ENCODE measurements at regions not wholly inside any gene's neighbourhood (a gene's known extent, or its start where the extent isn't known, plus 50 kb on each side); places are given as distances from the start of the nearest gene placed in this dataset.

DNA sequence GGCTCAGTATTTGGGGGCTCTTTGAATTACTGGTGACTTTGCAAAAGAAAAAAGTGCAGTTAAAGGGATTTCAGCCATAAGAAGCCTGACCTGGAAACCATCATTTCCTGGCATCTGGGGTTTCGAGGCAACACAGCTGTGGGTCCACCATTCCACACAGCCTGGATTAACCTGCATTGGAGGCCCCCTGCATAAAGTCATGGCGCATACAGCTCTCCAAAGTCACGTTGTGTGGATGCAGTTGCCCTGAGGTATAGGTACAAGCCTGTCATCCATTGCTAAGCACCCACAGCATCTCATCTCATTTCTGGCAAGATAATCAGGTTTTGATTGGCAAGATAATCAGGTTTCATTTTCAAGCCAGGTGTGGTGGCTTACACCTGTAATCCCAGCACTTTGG lies 54.5 kb upstream of the TAGAP start:
- no peak overlapping the region for H3K27ac ChIP-seq (ENCODE audit: low read depth, low read length)
- no peak overlapping the region for H3K23ac ChIP-seq (ENCODE audit: low read length)

DNA sequence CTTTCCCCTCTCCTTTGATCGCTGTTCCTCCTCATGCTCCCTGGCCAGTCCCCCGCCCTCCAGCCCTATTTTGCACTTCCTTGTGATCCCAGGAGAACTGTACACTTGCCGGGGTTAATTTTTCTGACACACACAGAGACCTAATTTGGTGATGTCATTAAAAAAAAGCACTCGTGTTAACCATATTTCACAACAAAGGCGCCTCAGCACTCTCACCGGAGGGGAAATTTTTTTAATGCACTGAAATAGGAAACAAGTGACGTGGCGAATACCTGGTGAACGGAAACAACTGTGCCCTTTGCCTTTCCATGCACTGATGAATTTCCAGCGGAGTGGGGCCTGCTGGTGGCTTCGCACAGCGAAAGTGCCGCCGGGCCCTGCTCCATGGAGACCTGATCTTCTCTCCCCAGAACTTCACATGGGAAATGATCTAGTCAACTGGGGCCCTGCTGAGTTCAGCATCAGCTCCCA lies 53.9 kb upstream of the TAGAP start:
- Histone ChIP-seq H4K12ac (ENCODE audit: low read depth, low read length) (no peak overlapping the region), H3K4ac (ENCODE audit: low read depth, low read length) (no peak overlapping the region), H4K8ac (ENCODE audit: low read depth, low read length) (no peak overlapping the region), H4K91ac (ENCODE audit: low read depth, low read length) (no peak overlapping the region), H2AK5ac (ENCODE audit: low read length) (no peak overlapping the region), H2BK5ac (ENCODE audit: low read depth, low read length, poor library complexity) (no peak overlapping the region), H2BK120ac (ENCODE audit: insufficient read depth, low read length, poor library complexity) (no peak overlapping the region), H3K4me3 (ENCODE audit: low read depth, low read length) (no peak overlapping the region), H2AFZ (ENCODE audit: insufficient read depth, low read length, poor library complexity) (no peak overlapping the region), H3K9me3 (ENCODE audit: insufficient read depth, low read depth, low read length) (peaks cover 2% of the 10 kb centered on the region), H3K18ac (ENCODE audit: low read length) (no peak overlapping the region), H3K27me3 (ENCODE audit: insufficient read depth, low read length) (no peaks in the 10 kb centered on the region), H3K79me1 (ENCODE audit: low read length) (no peaks in the 10 kb centered on the region), H3K79me2 (ENCODE audit: control insufficient read depth, insufficient read depth, low read length, poor library complexity) (no peaks in the 10 kb centered on the region), H3K4me1 (ENCODE audit: control insufficient read depth in 1 of 2, insufficient read depth in 2 of 2, low read length in 2 of 2) (no peaks in the 10 kb centered on the region), H3K9ac (ENCODE audit: low read length) (no peak overlapping the region), H3K4me2 (ENCODE audit: low read length) (no peak overlapping the region), H2BK12ac (ENCODE audit: low read length) (no peak overlapping the region), H3K36me3 (ENCODE audit: control insufficient read depth in 1 of 2, insufficient read depth in 2 of 2, low read length in 2 of 2) (no peaks in the 10 kb centered on the region), H3K27ac (ENCODE audit: low read depth, low read length) (no peak overlapping the region), H3K14ac (ENCODE audit: low read length) (no peak overlapping the region), H3K23ac (ENCODE audit: low read length) (no peak overlapping the region)
- peak; percentile 77 to 97 for DNase-seq
- WGBS (ENCODE audit: extremely low coverage, insufficient coverage, insufficient read length), result no CpG with 5 or more reads among the region's 14 CpGs

More for the DNA sequence above, 54.5 kb upstream of the TAGAP start:
- Histone ChIP-seq H3K4ac (ENCODE audit: low read depth, low read length) (no peak overlapping the region), H2BK12ac (ENCODE audit: low read length) (no peak overlapping the region), H2AFZ (ENCODE audit: insufficient read depth, low read length, poor library complexity) (no peak overlapping the region), H3K79me2 (ENCODE audit: control insufficient read depth, insufficient read depth, low read length, poor library complexity) (no peaks in the 10 kb centered on the region), H2AK5ac (ENCODE audit: low read length) (no peak overlapping the region), H4K8ac (ENCODE audit: low read depth, low read length) (no peak overlapping the region), H3K27me3 (ENCODE audit: insufficient read depth, low read length) (no peaks in the 10 kb centered on the region), H2BK5ac (ENCODE audit: low read depth, low read length, poor library complexity) (no peak overlapping the region), H3K36me3 (ENCODE audit: control insufficient read depth in 1 of 2, insufficient read depth in 2 of 2, low read length in 2 of 2) (no peaks in the 10 kb centered on the region), H3K4me3 (ENCODE audit: low read depth, low read length) (no peak overlapping the region), H3K4me2 (ENCODE audit: low read length) (no peak overlapping the region), H3K9me3 (ENCODE audit: insufficient read depth, low read depth, low read length) (peaks cover 2% of the 10 kb centered on the region), H2BK120ac (ENCODE audit: insufficient read depth, low read length, poor library complexity) (no peak overlapping the region), H3K79me1 (ENCODE audit: low read length) (no peaks in the 10 kb centered on the region), H3K18ac (ENCODE audit: low read length) (no peak overlapping the region), H3K9ac (ENCODE audit: low read length) (no peak overlapping the region), H3K4me1 (ENCODE audit: control insufficient read depth in 1 of 2, insufficient read depth in 2 of 2, low read length in 2 of 2) (no peaks in the 10 kb centered on the region), H3K14ac (ENCODE audit: low read length) (no peak overlapping the region), H4K91ac (ENCODE audit: low read depth, low read length) (no peak overlapping the region), H4K12ac (ENCODE audit: low read depth, low read length) (no peak overlapping the region)
- no CpG with 5 or more reads among the region's 3 CpGs for WGBS (ENCODE audit: extremely low coverage, insufficient coverage, insufficient read length)
- DNase-seq, result peak in 1 of 2 donors; percentile 18

- no CpG with 5 or more reads among the region's 8 CpGs for WGBS (ENCODE audit: extremely low coverage, insufficient coverage, insufficient read length)
- Histone ChIP-seq H3K9me3 (ENCODE audit: insufficient read depth, low read depth, low read length) (peaks cover 2% of the 10 kb centered on the region), H3K79me1 (ENCODE audit: low read length) (no peaks in the 10 kb centered on the region), H3K9ac (ENCODE audit: low read length) (no peak overlapping the region), H2AFZ (ENCODE audit: insufficient read depth, low read length, poor library complexity) (no peak overlapping the region), H2BK120ac (ENCODE audit: insufficient read depth, low read length, poor library complexity) (no peak overlapping the region), H2BK12ac (ENCODE audit: low read length) (no peak overlapping the region), H3K27ac (ENCODE audit: low read depth, low read length) (no peak overlapping the region), H3K18ac (ENCODE audit: low read length) (no peak overlapping the region), H3K4me1 (ENCODE audit: control insufficient read depth in 1 of 2, insufficient read depth in 2 of 2, low read length in 2 of 2) (no peaks in the 10 kb centered on the region), H3K36me3 (ENCODE audit: control insufficient read depth in 1 of 2, insufficient read depth in 2 of 2, low read length in 2 of 2) (no peaks in the 10 kb centered on the region), H2BK5ac (ENCODE audit: low read depth, low read length, poor library complexity) (no peak overlapping the region), H4K8ac (ENCODE audit: low read depth, low read length) (no peak overlapping the region), H3K4ac (ENCODE audit: low read depth, low read length) (no peak overlapping the region), H3K23ac (ENCODE audit: low read length) (no peak overlapping the region), H3K79me2 (ENCODE audit: control insufficient read depth, insufficient read depth, low read length, poor library complexity) (no peaks in the 10 kb centered on the region), H4K91ac (ENCODE audit: low read depth, low read length) (no peak overlapping the region), H2AK5ac (ENCODE audit: low read length) (no peak overlapping the region), H3K14ac (ENCODE audit: low read length) (no peak overlapping the region), H3K27me3 (ENCODE audit: insufficient read depth, low read length) (no peaks in the 10 kb centered on the region), H3K4me2 (ENCODE audit: low read length) (no peak overlapping the region), H4K12ac (ENCODE audit: low read depth, low read length) (no peak overlapping the region), H3K4me3 (ENCODE audit: low read depth, low read length) (no peak overlapping the region)
- no peak for DNase-seq
These were observed 52.5 kb upstream of the TAGAP start for GRCh38 chr6:159097256-159097655.

GRCh38 chr6:159095616-159096015 lies 50.8 kb upstream of the TAGAP start:
- H3K4ac ChIP-seq (ENCODE audit: low read depth, low read length), result no peak overlapping the region
- no peak for DNase-seq

More at GRCh38 chr6:159095616-159096015, 50.8 kb upstream of the TAGAP start:
- Histone ChIP-seq H2AK5ac (ENCODE audit: low read length) (no peak overlapping the region), H3K36me3 (ENCODE audit: control insufficient read depth in 1 of 2, insufficient read depth in 2 of 2, low read length in 2 of 2) (no peaks in the 10 kb centered on the region), H3K14ac (ENCODE audit: low read length) (no peak overlapping the region), H3K79me2 (ENCODE audit: control insufficient read depth, insufficient read depth, low read length, poor library complexity) (no peaks in the 10 kb centered on the region), H3K4me1 (ENCODE audit: control insufficient read depth in 1 of 2, insufficient read depth in 2 of 2, low read length in 2 of 2) (no peaks in the 10 kb centered on the region), H3K9me3 (ENCODE audit: insufficient read depth, low read depth, low read length) (peaks cover 2% of the 10 kb centered on the region), H2AFZ (ENCODE audit: insufficient read depth, low read length, poor library complexity) (no peak overlapping the region), H2BK5ac (ENCODE audit: low read depth, low read length, poor library complexity) (no peak overlapping the region), H3K4me2 (ENCODE audit: low read length) (no peak overlapping the region), H4K12ac (ENCODE audit: low read depth, low read length) (no peak overlapping the region), H3K18ac (ENCODE audit: low read length) (no peak overlapping the region), H4K91ac (ENCODE audit: low read depth, low read length) (no peak overlapping the region), H3K79me1 (ENCODE audit: low read length) (no peaks in the 10 kb centered on the region), H3K4me3 (ENCODE audit: low read depth, low read length) (no peak overlapping the region), H2BK120ac (ENCODE audit: insufficient read depth, low read length, poor library complexity) (no peak overlapping the region), H3K9ac (ENCODE audit: low read length) (no peak overlapping the region), H4K8ac (ENCODE audit: low read depth, low read length) (no peak overlapping the region), H3K27ac (ENCODE audit: low read depth, low read length) (no peak overlapping the region), H3K23ac (ENCODE audit: low read length) (no peak overlapping the region), H2BK12ac (ENCODE audit: low read length) (no peak overlapping the region), H3K27me3 (ENCODE audit: insufficient read depth, low read length) (no peaks in the 10 kb centered on the region)
- WGBS (ENCODE audit: extremely low coverage, insufficient coverage, insufficient read length), result no CpG with 5 or more reads among the region's 6 CpGs
